ENCODE measurements at regions not wholly inside any gene's neighbourhood (a gene's known extent, or its start where the extent isn't known, plus 50 kb on each side); places are given as distances from the start of the nearest gene placed in this dataset.

- TF ChIP-seq, protein P1, sequence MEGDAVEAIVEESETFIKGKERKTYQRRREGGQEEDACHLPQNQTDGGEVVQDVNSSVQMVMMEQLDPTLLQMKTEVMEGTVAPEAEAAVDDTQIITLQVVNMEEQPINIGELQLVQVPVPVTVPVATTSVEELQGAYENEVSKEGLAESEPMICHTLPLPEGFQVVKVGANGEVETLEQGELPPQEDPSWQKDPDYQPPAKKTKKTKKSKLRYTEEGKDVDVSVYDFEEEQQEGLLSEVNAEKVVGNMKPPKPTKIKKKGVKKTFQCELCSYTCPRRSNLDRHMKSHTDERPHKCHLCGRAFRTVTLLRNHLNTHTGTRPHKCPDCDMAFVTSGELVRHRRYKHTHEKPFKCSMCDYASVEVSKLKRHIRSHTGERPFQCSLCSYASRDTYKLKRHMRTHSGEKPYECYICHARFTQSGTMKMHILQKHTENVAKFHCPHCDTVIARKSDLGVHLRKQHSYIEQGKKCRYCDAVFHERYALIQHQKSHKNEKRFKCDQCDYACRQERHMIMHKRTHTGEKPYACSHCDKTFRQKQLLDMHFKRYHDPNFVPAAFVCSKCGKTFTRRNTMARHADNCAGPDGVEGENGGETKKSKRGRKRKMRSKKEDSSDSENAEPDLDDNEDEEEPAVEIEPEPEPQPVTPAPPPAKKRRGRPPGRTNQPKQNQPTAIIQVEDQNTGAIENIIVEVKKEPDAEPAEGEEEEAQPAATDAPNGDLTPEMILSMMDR (IDR thresholded peaks at IDR 0.05): no peak
- TF ChIP-seq POLR2A (IDR thresholded peaks at IDR 0.05): no peak
Observed at GRCh38 chr3:34758630-34759261, 880.6 kb upstream of the ARPP21 start.
